ENCODE measurements at regions not wholly inside any gene's neighbourhood (a gene's known extent, or its start where the extent isn't known, plus 50 kb on each side); places are given as distances from the start of the nearest gene placed in this dataset.

- TF ChIP-seq ESRRA (IDR thresholded peaks at IDR 0.05; ENCODE audit: borderline replicate concordance, low read length) = no peak
- TF ChIP-seq HOXA7 (CRISPR knock-in tag; IDR thresholded peaks at IDR 0.05) = no peak
- TF ChIP-seq CEBPB (IDR thresholded peaks at IDR 0.05) = no peak
- no peak for TF ChIP-seq CTCF (IDR thresholded peaks at IDR 0.05)
- TF ChIP-seq HDAC2 (IDR thresholded peaks at IDR 0.05) = no peak
- TF ChIP-seq ZSCAN20 (CRISPR knock-in tag; IDR thresholded peaks at IDR 0.05) = no peak
- no peak for TF ChIP-seq NFE2L2 (conservative IDR thresholded peaks at IDR 0.05; ENCODE audit: low read length)
- no peak for TF ChIP-seq RAD21 (conservative IDR thresholded peaks at IDR 0.05 in 1 of 2, IDR thresholded peaks at IDR 0.05 in 1 of 2)
- TF ChIP-seq POLR2A (IDR thresholded peaks at IDR 0.05; ENCODE audit: low read length) = no peak
- no peak for TF ChIP-seq EP300 (IDR thresholded peaks at IDR 0.05)
- TF ChIP-seq USF2 (IDR thresholded peaks at IDR 0.05) = no peak
- TF ChIP-seq MAFK (IDR thresholded peaks at IDR 0.05; ENCODE audit: partially characterized antibody) = no peak
- no peak for TF ChIP-seq CHD2 (IDR thresholded peaks at IDR 0.05; ENCODE audit: low read length, partially characterized antibody)
These were observed 335.0 kb upstream of the TRIB2 start for GRCh38 chr2:12381543-12382325.

Measured in A549 (cell line).